Mesothelial cell of epicardium (in vitro differentiated cells): ENCODE measurements at regions not wholly inside any gene's neighbourhood (a gene's known extent, or its start where the extent isn't known, plus 50 kb on each side); places are given as distances from the start of the nearest gene placed in this dataset.

Source experiments
- DNase-seq, 2 experiments: peaks; one replicate each; pipeline ENCODE4 v3.0.0; 2021; ENCODE audit warnings: low spot score in 2 of 2; ENCODE audit not compliant: unreplicated experiment in 2 of 2
- H3K27ac Mint-ChIP-seq: 2 replicates; pipeline ENCODE4 v1.8.0; 2021; ENCODE audit warnings: mixed read lengths
- H3K27me3 Mint-ChIP-seq: 2 replicates; pipeline ENCODE4 v1.8.0; 2021; ENCODE audit warnings: low read depth, mixed read lengths
- H3K36me3 Mint-ChIP-seq: 2 replicates; pipeline ENCODE4 v1.8.0; 2021; ENCODE audit warnings: mixed read lengths
- H3K4me1 Mint-ChIP-seq: 2 replicates; pipeline ENCODE4 v1.8.0; 2021; ENCODE audit warnings: mixed read lengths
- H3K4me3 Mint-ChIP-seq: 2 replicates; pipeline ENCODE4 v1.8.0; 2021; ENCODE audit warnings: mild to moderate bottlenecking, moderate library complexity, mixed read lengths
- H3K9me3 Mint-ChIP-seq: 2 replicates; pipeline ENCODE4 v1.8.0; 2021; ENCODE audit warnings: mixed read lengths
- CTCF ChIP-seq: fragments of 200-600 bp; sonication (generic); IDR thresholded peaks from one replicate; pipeline ENCODE4 v1.5.0; 2021; ENCODE audit warnings: antibody characterized with exemption; ENCODE audit not compliant: unreplicated experiment

- no peak for TF ChIP-seq CTCF
- no peaks in the 10 kb centered on the region for H3K9me3 Mint-ChIP-seq
- H3K36me3 Mint-ChIP-seq = no peaks in the 10 kb centered on the region
- peaks cover 9% of the 10 kb centered on the region for H3K4me1 Mint-ChIP-seq
- H3K4me3 Mint-ChIP-seq = no peak overlapping the region
- H3K27me3 Mint-ChIP-seq = peaks cover 3% of the 10 kb centered on the region
- no peak overlapping the region for H3K27ac Mint-ChIP-seq
- DNase-seq = no peak
Measured at GRCh38 chr1:68361346-68361910, 88.3 kb downstream of the RPE65 start.

GRCh38 chr1:68359045-68359444, 90.7 kb downstream of the RPE65 start:
- Mint-ChIP-seq H3K4me1 (peaks cover 9% of the 10 kb centered on the region), H3K36me3 (no peaks in the 10 kb centered on the region), H3K9me3 (no peaks in the 10 kb centered on the region), H3K27me3 (peaks cover 3% of the 10 kb centered on the region), H3K27ac (no peak overlapping the region), H3K4me3 (no peak overlapping the region)
- no peak for TF ChIP-seq CTCF
- DNase-seq = no peak

- H3K27me3 Mint-ChIP-seq = peaks cover 3% of the 10 kb centered on the region
- no peak overlapping the region for H3K27ac Mint-ChIP-seq
- no peak for TF ChIP-seq CTCF
- DNase-seq = no peak
- peaks cover 9% of the 10 kb centered on the region for H3K4me1 Mint-ChIP-seq
- H3K36me3 Mint-ChIP-seq = no peaks in the 10 kb centered on the region
- H3K9me3 Mint-ChIP-seq = no peaks in the 10 kb centered on the region
- H3K4me3 Mint-ChIP-seq = no peak overlapping the region
Measured at GRCh38 chr1:68358439-68358838, 91.3 kb downstream of the RPE65 start.

- DNase-seq = no peak
- H3K9me3 Mint-ChIP-seq = peaks cover 5% of the 10 kb centered on the region
- H3K4me3 Mint-ChIP-seq = no peak overlapping the region
- TF ChIP-seq CTCF = no peak
- no peak overlapping the region for H3K27ac Mint-ChIP-seq
- H3K36me3 Mint-ChIP-seq = no peaks in the 10 kb centered on the region
- peaks cover 8% of the 10 kb centered on the region for H3K27me3 Mint-ChIP-seq
- H3K4me1 Mint-ChIP-seq = peaks cover 9% of the 10 kb centered on the region
Measured at GRCh38 chr1:68355614-68356013, 94.1 kb downstream of the RPE65 start.

GRCh38 chr1:68352202-68352601, 97.6 kb downstream of the RPE65 start:
- H3K4me3 Mint-ChIP-seq = no peak overlapping the region
- DNase-seq = no peak

More at GRCh38 chr1:68352202-68352601, 97.6 kb downstream of the RPE65 start:
- Mint-ChIP-seq H3K27me3 (peaks cover 19% of the 10 kb centered on the region), H3K4me1 (no peaks in the 10 kb centered on the region), H3K27ac (no peak overlapping the region), H3K9me3 (peaks cover 5% of the 10 kb centered on the region), H3K36me3 (no peaks in the 10 kb centered on the region)
- TF ChIP-seq CTCF = no peak
